Fibroblast of lung (primary cell): ENCODE measurements at regions not wholly inside any gene's neighbourhood (a gene's known extent, or its start where the extent isn't known, plus 50 kb on each side); places are given as distances from the start of the nearest gene placed in this dataset.

Source experiments
- EZH2 ChIP-seq: IDR thresholded peaks from 2 replicates; pipeline ENCODE4 v1.5.1; 2012; ENCODE audit warnings: low read length, control low read depth, mild to moderate bottlenecking; ENCODE audit errors: missing control alignments
- TF ChIP-seq, protein P1 (sequence below), 2 donors: IDR thresholded peaks in 1 of 2; conservative IDR thresholded peaks in 1 of 2; 1 replicate in 1 of 2; 2 replicates in 1 of 2; pipeline ENCODE4 v1.5.1; 2011 to 2012; ENCODE audit warnings: low read length in 2 of 2, control low read depth in 1 of 2, inconsistent platforms in 1 of 2, low read depth in 1 of 2, mild to moderate bottlenecking in 1 of 2

- TF ChIP-seq, protein P1, sequence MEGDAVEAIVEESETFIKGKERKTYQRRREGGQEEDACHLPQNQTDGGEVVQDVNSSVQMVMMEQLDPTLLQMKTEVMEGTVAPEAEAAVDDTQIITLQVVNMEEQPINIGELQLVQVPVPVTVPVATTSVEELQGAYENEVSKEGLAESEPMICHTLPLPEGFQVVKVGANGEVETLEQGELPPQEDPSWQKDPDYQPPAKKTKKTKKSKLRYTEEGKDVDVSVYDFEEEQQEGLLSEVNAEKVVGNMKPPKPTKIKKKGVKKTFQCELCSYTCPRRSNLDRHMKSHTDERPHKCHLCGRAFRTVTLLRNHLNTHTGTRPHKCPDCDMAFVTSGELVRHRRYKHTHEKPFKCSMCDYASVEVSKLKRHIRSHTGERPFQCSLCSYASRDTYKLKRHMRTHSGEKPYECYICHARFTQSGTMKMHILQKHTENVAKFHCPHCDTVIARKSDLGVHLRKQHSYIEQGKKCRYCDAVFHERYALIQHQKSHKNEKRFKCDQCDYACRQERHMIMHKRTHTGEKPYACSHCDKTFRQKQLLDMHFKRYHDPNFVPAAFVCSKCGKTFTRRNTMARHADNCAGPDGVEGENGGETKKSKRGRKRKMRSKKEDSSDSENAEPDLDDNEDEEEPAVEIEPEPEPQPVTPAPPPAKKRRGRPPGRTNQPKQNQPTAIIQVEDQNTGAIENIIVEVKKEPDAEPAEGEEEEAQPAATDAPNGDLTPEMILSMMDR (conservative IDR thresholded peaks at IDR 0.05 in 1 of 2, IDR thresholded peaks at IDR 0.05 in 1 of 2; ENCODE audit: low read depth in 1 of 2, low read length in 2 of 2): no peak
- TF ChIP-seq EZH2: no peak
These were observed 1716.4 kb downstream of the BRINP3 start for GRCh38 chr1:188761226-188761625.
